ENCODE measurements at regions not wholly inside any gene's neighbourhood (a gene's known extent, or its start where the extent isn't known, plus 50 kb on each side); places are given as distances from the start of the nearest gene placed in this dataset.

GRCh38 chr6:75020971-75021370 lies 184.9 kb downstream of the COL12A1 start:
- TF ChIP-seq POLR2A (IDR thresholded peaks at IDR 0.05) = no peak
- no peak for TF ChIP-seq CTCF (IDR thresholded peaks at IDR 0.05 in 8 of 11, conservative IDR thresholded peaks at IDR 0.05 in 3 of 11)
- TF ChIP-seq POLR2AphosphoS5 (IDR thresholded peaks at IDR 0.05) = no peak
